ENCODE measurements at regions not wholly inside any gene's neighbourhood (a gene's known extent, or its start where the extent isn't known, plus 50 kb on each side); places are given as distances from the start of the nearest gene placed in this dataset.

DNA sequence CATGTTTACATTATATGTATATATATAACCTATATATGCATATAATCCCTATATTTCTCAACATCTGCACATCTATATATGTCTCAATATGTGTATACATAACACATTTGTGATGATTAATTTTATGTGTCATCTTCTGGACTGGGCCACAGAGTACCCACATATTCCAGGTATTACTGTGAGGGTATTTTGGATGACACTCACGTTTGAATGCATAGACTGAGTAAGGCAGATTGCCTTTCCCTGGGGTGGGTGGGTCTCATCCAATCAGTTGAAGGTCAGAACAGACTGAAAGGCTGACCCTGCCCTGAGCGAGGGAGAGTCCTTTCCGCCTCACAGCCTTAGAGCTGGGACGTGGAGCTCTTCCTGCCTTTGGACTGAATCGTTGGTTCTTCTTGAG, 295.2 kb upstream of the PFKP start:
- BruUV-seq (replicated peaks), result no TSS peak

More for the DNA sequence above, 295.2 kb upstream of the PFKP start:
- Histone ChIP-seq H3K36me3 (ENCODE audit: control insufficient read depth, insufficient read depth, low read length) (no peaks in the 10 kb centered on the region), H3K9me3 (ENCODE audit: control insufficient read depth, insufficient read depth, low read length) (peaks cover 18% of the 10 kb centered on the region), H2AFZ (replicated peaks; ENCODE audit: low read length, poor library complexity) (no peak overlapping the region), H4K91ac (ENCODE audit: insufficient read depth, low read depth, low read length) (no peak overlapping the region), H4K8ac (ENCODE audit: low read depth in 2 of 2, low read length in 2 of 2) (no peak overlapping the region), H4K5ac (ENCODE audit: low read depth, low read length) (no peak overlapping the region), H3K9ac (ENCODE audit: low read depth, low read length) (no peak overlapping the region), H2AK9ac (replicated peaks; ENCODE audit: low read depth, low read length, poor library complexity) (no peak overlapping the region), H3K9me1 (ENCODE audit: insufficient read depth, low read length) (no peaks in the 10 kb centered on the region), H3K27ac (ENCODE audit: insufficient read depth, low read length) (no peak overlapping the region), H2AK5ac (ENCODE audit: low read depth, low read length) (no peak overlapping the region), H2BK15ac (ENCODE audit: low read depth, low read length) (no peak overlapping the region), H3K18ac (ENCODE audit: low read depth, low read length) (no peak overlapping the region), H3K4me2 (ENCODE audit: low read depth, low read length) (no peak overlapping the region), H3K79me1 (ENCODE audit: low read depth in 1 of 2, low read length in 2 of 2) (no peaks in the 10 kb centered on the region), H2BK20ac (ENCODE audit: low read depth, low read length) (no peak overlapping the region), H3K27me3 (ENCODE audit: control insufficient read depth, insufficient read depth, low read length) (no peaks in the 10 kb centered on the region), H2BK120ac (ENCODE audit: low read depth, low read length) (no peak overlapping the region), H3K56ac (ENCODE audit: extremely low read depth, insufficient read depth, low read length) (no peak overlapping the region), H3K4me1 (ENCODE audit: control insufficient read depth, insufficient read depth, low read length) (no peaks in the 10 kb centered on the region), H3K23ac (ENCODE audit: low read depth, low read length) (no peak overlapping the region), H3K14ac (replicated peaks; ENCODE audit: low read depth, low read length) (no peak overlapping the region), H2BK5ac (ENCODE audit: low read depth, low read length, poor library complexity, severe bottlenecking) (no peak overlapping the region), H4K20me1 (ENCODE audit: insufficient read depth, low read length) (no peaks in the 10 kb centered on the region), H3K4me3 (ENCODE audit: insufficient read depth, low read depth, low read length) (no peak overlapping the region), H3K4ac (ENCODE audit: low read depth, low read length) (no peak overlapping the region)
- dilution Hi-C loops (cut with HindIII; ENCODE audit: low sequenced_read_pairs, unreplicated experiment), result no loop called here
- ATAC-seq (ENCODE audit: low read depth) (no peak), DNase-seq (no peak)
- in situ Hi-C loops (cut with MboI; ENCODE audit: low sequenced_read_pairs), result no loop called here
- no CpG with 5 or more reads among the region's 5 CpGs for WGBS, 2 experiments (ENCODE audit: extremely low coverage in 2 of 2, insufficient read length in 1 of 2)
- TF ChIP-seq, protein P1, sequence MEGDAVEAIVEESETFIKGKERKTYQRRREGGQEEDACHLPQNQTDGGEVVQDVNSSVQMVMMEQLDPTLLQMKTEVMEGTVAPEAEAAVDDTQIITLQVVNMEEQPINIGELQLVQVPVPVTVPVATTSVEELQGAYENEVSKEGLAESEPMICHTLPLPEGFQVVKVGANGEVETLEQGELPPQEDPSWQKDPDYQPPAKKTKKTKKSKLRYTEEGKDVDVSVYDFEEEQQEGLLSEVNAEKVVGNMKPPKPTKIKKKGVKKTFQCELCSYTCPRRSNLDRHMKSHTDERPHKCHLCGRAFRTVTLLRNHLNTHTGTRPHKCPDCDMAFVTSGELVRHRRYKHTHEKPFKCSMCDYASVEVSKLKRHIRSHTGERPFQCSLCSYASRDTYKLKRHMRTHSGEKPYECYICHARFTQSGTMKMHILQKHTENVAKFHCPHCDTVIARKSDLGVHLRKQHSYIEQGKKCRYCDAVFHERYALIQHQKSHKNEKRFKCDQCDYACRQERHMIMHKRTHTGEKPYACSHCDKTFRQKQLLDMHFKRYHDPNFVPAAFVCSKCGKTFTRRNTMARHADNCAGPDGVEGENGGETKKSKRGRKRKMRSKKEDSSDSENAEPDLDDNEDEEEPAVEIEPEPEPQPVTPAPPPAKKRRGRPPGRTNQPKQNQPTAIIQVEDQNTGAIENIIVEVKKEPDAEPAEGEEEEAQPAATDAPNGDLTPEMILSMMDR (conservative IDR thresholded peaks at IDR 0.05; ENCODE audit: low read depth, low read length), result no peak
- no peak for TF ChIP-seq MAZ (IDR thresholded peaks at IDR 0.05; ENCODE audit: borderline replicate concordance, low read depth, low read length)
- TF ChIP-seq CHD1 (IDR thresholded peaks at IDR 0.05; ENCODE audit: low read depth, low read length), result no peak
- no peak for TF ChIP-seq CEBPB (IDR thresholded peaks at IDR 0.05; ENCODE audit: low read depth, low read length)
- TF ChIP-seq MXI1 (IDR thresholded peaks at IDR 0.05; ENCODE audit: borderline replicate concordance, low read depth, low read length), result no peak
- TF ChIP-seq ELK1 (IDR thresholded peaks at IDR 0.05; ENCODE audit: borderline replicate concordance, low read depth, low read length), result no peak
- no peak for TF ChIP-seq FOS (IDR thresholded peaks at IDR 0.05; ENCODE audit: low read depth, low read length)
- POLR2A ChIA-PET (ENCODE audit: unreplicated experiment), result no interaction called here
- intact Hi-C loops (cut with micrococcal nuclease), result no loop called here
- CTCF ChIA-PET, result no interaction called here
